ENCODE measurements at regions not wholly inside any gene's neighbourhood (a gene's known extent, or its start where the extent isn't known, plus 50 kb on each side); places are given as distances from the start of the nearest gene placed in this dataset.

DNA sequence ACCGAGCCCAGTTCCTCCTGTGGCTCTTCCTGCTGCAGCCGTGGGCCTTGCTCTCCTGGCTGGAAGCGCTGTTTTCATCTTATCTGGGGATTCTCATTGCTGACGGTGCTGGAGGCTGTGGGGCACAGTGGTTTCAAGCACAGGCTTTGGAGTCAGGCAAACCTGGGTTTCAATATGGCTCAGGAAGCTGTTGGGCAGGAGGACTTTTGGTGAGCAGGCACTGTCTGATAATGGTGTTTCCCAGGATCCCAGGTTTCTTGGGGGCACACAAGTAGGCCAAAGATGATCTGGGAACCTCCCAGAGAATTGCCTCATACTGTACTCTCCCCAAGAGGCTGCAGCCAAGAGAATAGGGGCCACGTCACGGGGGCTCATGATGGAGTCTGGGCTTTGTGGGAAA is 105.6 kb upstream of the TRABD2B start:
- Histone ChIP-seq H3K4me2 (ENCODE audit: low read length) (no peak overlapping the region), H3K27me3 (ENCODE audit: control insufficient read depth, insufficient read depth, low read length) (no peaks in the 10 kb centered on the region)
- TF ChIP-seq, protein P1, sequence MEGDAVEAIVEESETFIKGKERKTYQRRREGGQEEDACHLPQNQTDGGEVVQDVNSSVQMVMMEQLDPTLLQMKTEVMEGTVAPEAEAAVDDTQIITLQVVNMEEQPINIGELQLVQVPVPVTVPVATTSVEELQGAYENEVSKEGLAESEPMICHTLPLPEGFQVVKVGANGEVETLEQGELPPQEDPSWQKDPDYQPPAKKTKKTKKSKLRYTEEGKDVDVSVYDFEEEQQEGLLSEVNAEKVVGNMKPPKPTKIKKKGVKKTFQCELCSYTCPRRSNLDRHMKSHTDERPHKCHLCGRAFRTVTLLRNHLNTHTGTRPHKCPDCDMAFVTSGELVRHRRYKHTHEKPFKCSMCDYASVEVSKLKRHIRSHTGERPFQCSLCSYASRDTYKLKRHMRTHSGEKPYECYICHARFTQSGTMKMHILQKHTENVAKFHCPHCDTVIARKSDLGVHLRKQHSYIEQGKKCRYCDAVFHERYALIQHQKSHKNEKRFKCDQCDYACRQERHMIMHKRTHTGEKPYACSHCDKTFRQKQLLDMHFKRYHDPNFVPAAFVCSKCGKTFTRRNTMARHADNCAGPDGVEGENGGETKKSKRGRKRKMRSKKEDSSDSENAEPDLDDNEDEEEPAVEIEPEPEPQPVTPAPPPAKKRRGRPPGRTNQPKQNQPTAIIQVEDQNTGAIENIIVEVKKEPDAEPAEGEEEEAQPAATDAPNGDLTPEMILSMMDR (IDR thresholded peaks at IDR 0.05) = no peak

DNA sequence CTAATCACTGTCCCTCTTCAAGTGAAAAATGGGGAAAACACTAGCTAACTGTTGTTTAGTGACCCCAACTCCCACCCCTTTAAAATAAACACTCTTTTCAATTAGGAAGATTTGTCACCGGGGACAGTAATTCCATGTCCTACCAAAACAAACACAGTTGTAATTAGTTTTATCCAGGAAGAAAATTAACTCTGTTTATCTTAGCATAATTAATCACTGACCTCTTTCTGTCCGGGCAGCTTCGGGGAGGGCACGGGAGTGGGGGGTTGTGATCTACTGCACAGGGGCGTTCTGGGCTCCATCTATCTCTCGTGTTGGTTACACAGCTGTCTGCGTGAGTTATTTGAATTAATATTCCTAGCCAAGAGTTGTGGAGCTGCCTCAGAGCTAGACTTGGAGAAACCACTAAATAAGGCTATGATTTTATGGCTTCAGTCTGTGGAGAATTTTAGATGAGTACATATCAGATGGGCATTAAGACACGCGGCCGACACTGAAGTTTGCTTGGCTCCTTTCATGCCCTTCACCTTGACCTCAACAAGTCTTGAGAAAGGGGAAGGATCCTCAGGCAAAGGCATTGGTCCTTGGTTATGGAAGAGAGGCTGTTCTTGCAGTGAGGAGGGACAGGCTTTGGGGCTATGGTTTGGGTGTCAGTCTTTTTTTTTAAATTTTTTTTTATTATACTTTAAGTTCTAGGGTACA is 102.0 kb upstream of the TRABD2B start:
- H3K9ac ChIP-seq = no peak overlapping the region
- no peak overlapping the region for H3K4me3 ChIP-seq (ENCODE audit: low read depth, low read length)
- H3K27me3 ChIP-seq (ENCODE audit: control insufficient read depth, insufficient read depth, low read length) = no peaks in the 10 kb centered on the region
- no peaks in the 10 kb centered on the region for H3K9me3 ChIP-seq (ENCODE audit: control insufficient read depth, low read length)
- H3K27ac ChIP-seq = no peak overlapping the region
- no peaks in the 10 kb centered on the region for H3K36me3 ChIP-seq (ENCODE audit: control insufficient read depth, insufficient read depth, low read length)
- TF ChIP-seq, protein P1 (IDR thresholded peaks at IDR 0.05) = no peak
- no peaks in the 10 kb centered on the region for H3K79me2 ChIP-seq
- H2AFZ ChIP-seq = no peak overlapping the region
- no peak overlapping the region for H3K4me2 ChIP-seq (ENCODE audit: low read length)
- no peaks in the 10 kb centered on the region for H3K4me1 ChIP-seq

More for the DNA sequence above, 105.6 kb upstream of the TRABD2B start:
- no peak overlapping the region for H3K4me3 ChIP-seq (ENCODE audit: low read depth, low read length)
- H3K36me3 ChIP-seq (ENCODE audit: control insufficient read depth, insufficient read depth, low read length) = no peaks in the 10 kb centered on the region
- no peak overlapping the region for H3K27ac ChIP-seq
- H3K79me2 ChIP-seq = no peaks in the 10 kb centered on the region
- no peak overlapping the region for H2AFZ ChIP-seq
- H3K4me1 ChIP-seq = no peaks in the 10 kb centered on the region
- no peaks in the 10 kb centered on the region for H3K9me3 ChIP-seq (ENCODE audit: control insufficient read depth, low read length)
- H3K9ac ChIP-seq = no peak overlapping the region

DNA sequence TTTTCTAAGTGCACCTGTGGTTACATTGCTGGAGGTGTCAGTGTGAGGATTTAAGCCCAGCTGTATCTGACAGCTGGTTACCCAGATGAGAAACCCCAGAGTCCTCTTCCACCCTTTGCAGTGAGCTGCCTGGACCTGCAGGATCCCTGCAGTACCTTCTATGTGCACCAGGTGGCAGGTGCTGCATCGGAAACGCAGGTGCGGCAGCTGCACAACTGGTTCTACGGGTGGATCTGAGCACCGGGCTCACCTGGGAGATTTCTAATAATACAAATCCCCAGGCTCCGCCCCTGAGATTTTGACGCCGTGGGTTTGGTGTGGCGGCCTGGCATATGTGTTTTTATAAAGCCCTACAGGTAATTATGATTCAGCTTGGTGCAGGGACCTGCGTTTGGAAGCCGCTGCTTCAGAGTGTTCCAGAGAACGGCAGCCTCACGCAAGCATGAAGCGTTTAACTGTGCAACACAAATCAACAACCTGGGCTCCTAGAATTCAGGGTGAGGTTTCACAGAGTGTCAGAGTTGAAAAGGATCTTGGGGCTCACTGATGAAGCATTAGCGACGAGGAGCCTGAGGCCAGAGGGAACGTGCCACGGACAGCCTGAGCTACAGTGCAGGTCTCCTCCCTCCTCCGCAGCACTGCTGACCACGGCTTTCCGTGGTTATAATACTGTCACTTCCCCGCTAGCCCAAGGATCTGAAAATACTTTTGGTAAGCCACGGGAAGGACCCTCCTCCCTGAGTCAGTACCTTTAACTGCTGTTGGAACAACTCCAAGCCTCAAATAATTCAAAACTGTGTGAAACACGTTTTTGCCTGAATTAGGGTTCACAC is 96.7 kb upstream of the TRABD2B start:
- Histone ChIP-seq H3K27ac (no peak overlapping the region), H3K36me3 (ENCODE audit: control insufficient read depth, insufficient read depth, low read length) (no peaks in the 10 kb centered on the region), H3K79me2 (no peaks in the 10 kb centered on the region), H2AFZ (no peak overlapping the region), H3K9me3 (ENCODE audit: control insufficient read depth, low read length) (no peaks in the 10 kb centered on the region), H3K4me2 (ENCODE audit: low read length) (peak overlapping the region; percentile 61), H3K9ac (no peak overlapping the region), H3K4me3 (ENCODE audit: low read depth, low read length) (peak overlapping the region; percentile 49), H3K4me1 (no peaks in the 10 kb centered on the region), H3K27me3 (ENCODE audit: control insufficient read depth, insufficient read depth, low read length) (no peaks in the 10 kb centered on the region)
- TF ChIP-seq, protein P1 (IDR thresholded peaks at IDR 0.05) = peak; percentile 55

DNA sequence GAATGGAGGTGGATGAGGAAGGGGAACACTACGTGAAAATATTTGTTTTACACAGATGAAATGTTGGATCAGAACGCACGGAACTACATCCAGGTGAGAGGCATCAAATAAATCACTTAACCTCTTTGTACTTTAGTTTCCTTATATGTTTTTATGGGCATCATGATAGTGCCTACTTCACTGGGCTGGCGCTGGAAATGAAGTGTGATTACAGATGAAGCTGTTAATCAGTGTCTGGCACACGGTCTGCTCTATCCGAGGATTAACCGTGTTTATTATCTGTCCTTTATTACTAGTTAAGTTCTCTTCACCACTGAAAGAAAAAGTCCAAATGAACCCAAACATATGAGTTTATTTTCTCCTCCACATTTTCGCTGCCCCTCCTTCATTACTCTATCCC is 96.0 kb upstream of the TRABD2B start:
- no peak overlapping the region for H3K27ac ChIP-seq
- H3K79me2 ChIP-seq = no peaks in the 10 kb centered on the region
- H3K4me3 ChIP-seq (ENCODE audit: low read depth, low read length) = no peak overlapping the region
- H3K4me2 ChIP-seq (ENCODE audit: low read length) = no peak overlapping the region
- H3K4me1 ChIP-seq = no peaks in the 10 kb centered on the region
- TF ChIP-seq, protein P1 (IDR thresholded peaks at IDR 0.05) = no peak
- no peak overlapping the region for H3K9ac ChIP-seq
- H3K36me3 ChIP-seq (ENCODE audit: control insufficient read depth, insufficient read depth, low read length) = no peaks in the 10 kb centered on the region
- H3K9me3 ChIP-seq (ENCODE audit: control insufficient read depth, low read length) = no peaks in the 10 kb centered on the region
- no peaks in the 10 kb centered on the region for H3K27me3 ChIP-seq (ENCODE audit: control insufficient read depth, insufficient read depth, low read length)
- H2AFZ ChIP-seq = no peak overlapping the region
